ENCODE measurements at regions not wholly inside any gene's neighbourhood (a gene's known extent, or its start where the extent isn't known, plus 50 kb on each side); places are given as distances from the start of the nearest gene placed in this dataset.

DNA sequence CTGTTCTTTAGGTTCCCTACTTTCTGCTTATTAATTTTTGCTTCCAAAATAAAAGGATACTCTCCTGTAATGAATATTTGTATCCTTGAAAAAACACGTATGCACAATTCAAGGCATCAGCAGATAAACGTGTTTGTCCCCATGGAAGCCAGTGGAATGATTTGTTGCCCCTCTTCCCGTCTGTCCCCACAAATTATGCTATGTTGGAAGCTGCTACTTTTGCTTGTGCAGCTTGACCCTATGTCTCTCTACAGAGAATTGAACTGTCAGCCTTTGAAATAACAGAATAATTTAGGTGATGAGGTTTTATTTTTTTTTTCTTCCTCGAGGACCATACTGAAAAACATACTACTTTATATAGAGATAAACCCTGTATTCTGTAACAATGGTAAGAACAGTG, 401.5 kb upstream of the GOLIM4 start:
- Histone ChIP-seq H3K9me3 (no peaks in the 10 kb centered on the region), H3K27ac (no peak overlapping the region), H3K4me1 (no peaks in the 10 kb centered on the region), H3K4me3 (replicated peaks in 1 of 3) (no peak overlapping the region), H3K36me3 (no peaks in the 10 kb centered on the region), H3K27me3 (no peaks in the 10 kb centered on the region)
- DNase-seq, result no peak
- no peak for TF ChIP-seq POLR2A (IDR thresholded peaks at IDR 0.05)
- TF ChIP-seq, protein P1, sequence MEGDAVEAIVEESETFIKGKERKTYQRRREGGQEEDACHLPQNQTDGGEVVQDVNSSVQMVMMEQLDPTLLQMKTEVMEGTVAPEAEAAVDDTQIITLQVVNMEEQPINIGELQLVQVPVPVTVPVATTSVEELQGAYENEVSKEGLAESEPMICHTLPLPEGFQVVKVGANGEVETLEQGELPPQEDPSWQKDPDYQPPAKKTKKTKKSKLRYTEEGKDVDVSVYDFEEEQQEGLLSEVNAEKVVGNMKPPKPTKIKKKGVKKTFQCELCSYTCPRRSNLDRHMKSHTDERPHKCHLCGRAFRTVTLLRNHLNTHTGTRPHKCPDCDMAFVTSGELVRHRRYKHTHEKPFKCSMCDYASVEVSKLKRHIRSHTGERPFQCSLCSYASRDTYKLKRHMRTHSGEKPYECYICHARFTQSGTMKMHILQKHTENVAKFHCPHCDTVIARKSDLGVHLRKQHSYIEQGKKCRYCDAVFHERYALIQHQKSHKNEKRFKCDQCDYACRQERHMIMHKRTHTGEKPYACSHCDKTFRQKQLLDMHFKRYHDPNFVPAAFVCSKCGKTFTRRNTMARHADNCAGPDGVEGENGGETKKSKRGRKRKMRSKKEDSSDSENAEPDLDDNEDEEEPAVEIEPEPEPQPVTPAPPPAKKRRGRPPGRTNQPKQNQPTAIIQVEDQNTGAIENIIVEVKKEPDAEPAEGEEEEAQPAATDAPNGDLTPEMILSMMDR (IDR thresholded peaks at IDR 0.05), result no peak
- intact Hi-C loops (cut with DNase I), result no loop called here
- 64 to 78% methylated on average over 4 of the region's 4 CpGs for WGBS, 2 donors

DNA sequence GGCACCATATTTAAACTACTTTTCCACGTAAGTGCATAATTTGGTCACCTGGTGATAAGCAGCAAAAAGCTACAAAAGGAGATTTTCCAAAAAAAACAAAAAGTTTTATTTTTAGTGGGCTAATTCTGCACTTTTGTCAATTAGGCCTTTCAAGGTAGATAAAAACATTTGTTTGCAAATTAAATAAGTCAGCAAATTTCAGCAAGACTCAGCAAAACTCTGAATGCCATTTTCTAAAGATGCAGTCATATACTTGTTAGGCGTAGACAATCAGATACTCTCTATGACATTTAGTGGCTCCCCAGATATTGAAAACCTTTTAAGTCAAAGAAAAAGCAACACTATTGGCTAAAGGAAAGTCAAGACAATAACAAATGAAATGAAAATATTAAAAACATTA, 400.2 kb upstream of the GOLIM4 start:
- whole genome bisulfite sequencing, 2 donors, result 93 to 96% methylated on average over 2 of the region's 2 CpGs
- DNase-seq, result no peak
- Histone ChIP-seq H3K9me3 (no peaks in the 10 kb centered on the region), H3K27ac (no peak overlapping the region), H3K27me3 (no peaks in the 10 kb centered on the region), H3K36me3 (no peaks in the 10 kb centered on the region), H3K4me3 (replicated peaks in 1 of 3) (no peak overlapping the region), H3K4me1 (no peaks in the 10 kb centered on the region)
- intact Hi-C loops (cut with DNase I), result no loop called here
- no peak for TF ChIP-seq POLR2A (IDR thresholded peaks at IDR 0.05)
- TF ChIP-seq, protein P1 (IDR thresholded peaks at IDR 0.05), result no peak

DNA sequence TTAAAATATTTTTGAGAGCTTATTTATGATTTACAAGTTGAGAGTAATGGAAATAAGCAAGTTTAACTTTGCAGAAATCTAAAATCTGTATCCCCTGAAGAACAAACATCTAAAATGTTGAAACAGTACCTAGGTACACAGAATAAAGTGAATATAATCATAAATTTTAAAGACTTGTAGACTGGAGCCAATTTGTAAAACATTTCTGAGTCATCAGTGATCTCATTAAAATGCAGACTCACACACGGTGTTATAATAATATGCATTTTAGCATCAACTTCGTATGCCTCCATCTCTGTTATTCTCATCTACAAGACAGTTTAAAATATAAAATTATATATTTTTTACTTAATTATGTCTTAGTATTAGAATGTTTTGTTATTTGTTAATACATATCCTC, 399.5 kb upstream of the GOLIM4 start:
- H3K4me1 ChIP-seq, result no peaks in the 10 kb centered on the region
- no peak overlapping the region for H3K4me3 ChIP-seq (replicated peaks in 1 of 3)
- no peak overlapping the region for H3K27ac ChIP-seq
- H3K36me3 ChIP-seq, result no peaks in the 10 kb centered on the region
- TF ChIP-seq, protein P1 (IDR thresholded peaks at IDR 0.05), result no peak
- TF ChIP-seq POLR2A (IDR thresholded peaks at IDR 0.05), result no peak
- no peak for DNase-seq
- intact Hi-C loops (cut with DNase I), result no loop called here
- H3K9me3 ChIP-seq, result no peaks in the 10 kb centered on the region
- 90% methylated on average over 2 of the region's 2 CpGs for WGBS, 2 donors
- H3K27me3 ChIP-seq, result no peaks in the 10 kb centered on the region

DNA sequence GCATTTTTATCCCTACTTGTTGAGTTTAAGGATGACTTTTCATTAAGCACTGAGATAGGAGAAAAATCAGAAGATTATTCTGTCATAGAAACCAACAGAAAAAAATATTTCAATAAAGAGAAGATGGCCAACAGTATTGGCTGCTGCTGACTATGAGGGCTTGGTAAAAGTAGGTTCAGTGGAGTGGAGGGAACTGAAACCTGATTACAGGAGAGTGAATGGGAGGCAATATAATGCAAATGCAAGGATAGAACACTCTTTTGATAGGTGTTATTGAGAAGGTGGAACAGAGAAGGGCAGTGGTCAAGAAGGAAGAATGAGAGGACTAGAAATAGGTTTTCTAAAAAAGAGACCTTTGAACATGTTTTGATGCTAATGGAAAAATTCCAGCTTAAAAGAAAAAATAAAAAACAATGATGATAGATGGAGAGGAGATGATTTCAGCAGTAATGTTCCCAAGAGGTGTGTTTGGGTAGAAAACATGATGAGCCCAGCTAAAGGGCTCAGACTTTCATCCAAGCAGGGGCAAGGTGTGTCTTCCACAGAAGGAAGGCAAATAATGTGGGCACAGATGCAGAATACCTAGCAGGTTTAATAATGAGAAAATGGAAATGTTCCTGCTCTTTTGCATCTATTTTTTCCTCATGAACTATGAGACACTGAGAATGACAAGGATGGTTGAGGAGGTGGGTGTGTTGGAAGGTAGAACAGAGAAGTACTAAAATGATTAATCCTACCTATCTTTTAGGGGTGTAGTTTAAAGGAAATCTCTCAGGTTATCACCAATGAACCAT, 397.9 kb upstream of the GOLIM4 start:
- Histone ChIP-seq H3K9me3 (no peaks in the 10 kb centered on the region), H3K27me3 (no peaks in the 10 kb centered on the region), H3K27ac (no peak overlapping the region), H3K4me1 (no peaks in the 10 kb centered on the region), H3K36me3 (no peaks in the 10 kb centered on the region), H3K4me3 (replicated peaks in 1 of 3) (no peak overlapping the region)
- TF ChIP-seq POLR2A (IDR thresholded peaks at IDR 0.05), result no peak
- TF ChIP-seq, protein P1 (IDR thresholded peaks at IDR 0.05), result no peak
- intact Hi-C loops (cut with DNase I), result no loop called here
- no peak for DNase-seq

DNA sequence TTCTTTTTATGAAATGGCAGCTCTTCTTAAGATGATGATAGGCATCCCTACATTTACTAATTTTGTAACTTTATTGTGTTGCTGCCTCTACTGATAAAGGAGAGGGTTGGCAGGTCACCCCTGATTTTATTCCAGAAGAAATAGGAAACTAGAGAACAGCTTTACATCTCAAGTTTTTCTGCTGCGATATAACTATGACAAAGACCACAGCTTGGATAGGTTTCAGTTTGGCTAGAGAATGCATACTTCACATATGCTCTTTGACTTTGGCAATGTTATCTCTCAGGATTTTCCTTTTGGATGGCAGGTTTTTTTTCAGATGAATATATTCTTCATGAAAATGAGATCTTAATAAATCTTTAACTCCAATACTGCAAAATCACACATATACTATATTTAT, 395.3 kb upstream of the GOLIM4 start:
- no peak for TF ChIP-seq POLR2A (IDR thresholded peaks at IDR 0.05)
- TF ChIP-seq, protein P1 (IDR thresholded peaks at IDR 0.05), result no peak
- no peaks in the 10 kb centered on the region for H3K9me3 ChIP-seq
- WGBS, 2 donors, result 70 to 79% methylated on average over 1 of the region's 1 CpG
- no peaks in the 10 kb centered on the region for H3K36me3 ChIP-seq
- H3K4me1 ChIP-seq, result no peaks in the 10 kb centered on the region
- no peak overlapping the region for H3K27ac ChIP-seq
- H3K4me3 ChIP-seq (replicated peaks in 1 of 3), result no peak overlapping the region
- no peaks in the 10 kb centered on the region for H3K27me3 ChIP-seq
- intact Hi-C loops (cut with DNase I), result no loop called here
- no peak for DNase-seq

Measured in thyroid gland (tissue), 4 donors.